ENCODE measurements at regions not wholly inside any gene's neighbourhood (a gene's known extent, or its start where the extent isn't known, plus 50 kb on each side); places are given as distances from the start of the nearest gene placed in this dataset.

DNA sequence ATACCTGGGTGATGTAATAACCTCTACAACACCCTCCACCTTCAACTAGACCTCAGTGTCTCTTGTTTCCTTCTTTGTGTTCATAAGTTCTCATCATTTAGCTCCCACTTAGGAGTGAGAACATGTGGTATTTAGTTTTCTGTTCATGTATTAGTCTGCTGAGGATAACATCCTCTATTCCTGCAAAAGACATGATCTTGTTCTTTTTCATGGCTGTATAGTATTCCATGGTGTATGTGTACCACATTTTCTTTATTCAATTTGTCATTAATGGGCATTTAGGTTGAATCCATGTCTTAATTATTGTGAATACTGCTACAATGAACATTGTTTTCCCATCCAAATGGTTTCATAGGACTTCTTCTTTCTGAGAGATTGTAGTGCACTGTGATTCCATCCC, 135.7 kb downstream of the MBL2 start:
- no peaks in the 10 kb centered on the region for H3K27me3 Mint-ChIP-seq

DNA sequence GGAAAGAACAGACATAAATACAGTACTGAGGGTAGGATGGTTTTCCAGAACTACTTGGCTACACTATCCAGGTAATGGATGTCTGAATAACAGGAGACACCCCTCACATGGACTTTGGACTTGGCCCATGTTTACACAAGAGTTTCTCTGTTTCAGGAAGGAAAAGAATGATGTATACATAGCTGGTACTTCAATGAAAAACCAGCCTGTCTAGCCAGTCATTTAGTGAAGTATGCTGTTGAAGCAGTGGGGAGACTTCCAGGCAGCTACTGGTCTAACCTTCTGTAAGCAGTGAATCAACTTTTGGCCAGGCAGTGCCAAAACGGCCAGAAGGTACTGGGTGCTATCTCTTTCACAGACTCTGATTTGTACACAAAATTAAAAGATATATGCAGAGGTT, 135.0 kb downstream of the MBL2 start:
- Mint-ChIP-seq H3K9me3 (no peaks in the 10 kb centered on the region), H3K4me3 (no peak overlapping the region)

More for the DNA sequence above, 135.7 kb downstream of the MBL2 start:
- ATAC-seq (replicated peaks) (no peak), DNase-seq (no peak)
- H3K4me3 Mint-ChIP-seq: no peak overlapping the region
- H3K36me3 Mint-ChIP-seq: no peaks in the 10 kb centered on the region
- no peaks in the 10 kb centered on the region for H3K9me3 Mint-ChIP-seq
- H3K4me1 Mint-ChIP-seq: no peaks in the 10 kb centered on the region
- no peak overlapping the region for H3K27ac Mint-ChIP-seq

DNA sequence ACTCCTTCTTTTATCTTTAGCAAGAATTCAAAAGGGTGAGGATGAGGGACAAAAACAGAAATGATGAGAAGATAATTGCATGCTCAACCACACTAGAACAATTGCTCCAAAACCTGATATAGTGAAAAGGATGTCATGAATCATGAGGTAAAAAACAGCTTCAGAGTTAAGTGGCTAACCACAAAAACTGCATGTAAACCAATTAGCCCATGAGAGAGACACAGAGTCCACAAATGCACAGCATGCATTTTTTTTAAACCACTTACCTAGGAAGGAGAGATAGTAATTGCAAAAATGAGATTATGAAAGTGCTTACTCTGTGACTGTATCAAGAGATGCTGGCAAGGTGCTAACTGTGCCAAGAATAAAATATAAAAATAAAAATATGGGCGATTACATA, 132.9 kb downstream of the MBL2 start:
- peaks cover 0 to 4% of the 10 kb centered on the region in 2 donors for H3K27me3 Mint-ChIP-seq
- no peak overlapping the region for H3K4me3 Mint-ChIP-seq
- no peaks in the 10 kb centered on the region for H3K4me1 Mint-ChIP-seq
- ATAC-seq (replicated peaks) (no peak), DNase-seq (no peak)
- H3K36me3 Mint-ChIP-seq: no peaks in the 10 kb centered on the region
- H3K9me3 Mint-ChIP-seq: no peaks in the 10 kb centered on the region
- H3K27ac Mint-ChIP-seq: no peak overlapping the region

More for the DNA sequence above, 135.0 kb downstream of the MBL2 start:
- Mint-ChIP-seq H3K27me3 (no peaks in the 10 kb centered on the region), H3K36me3 (no peaks in the 10 kb centered on the region), H3K4me1 (no peaks in the 10 kb centered on the region), H3K27ac (no peak overlapping the region)
- ATAC-seq (replicated peaks) (no peak), DNase-seq (no peak)

DNA sequence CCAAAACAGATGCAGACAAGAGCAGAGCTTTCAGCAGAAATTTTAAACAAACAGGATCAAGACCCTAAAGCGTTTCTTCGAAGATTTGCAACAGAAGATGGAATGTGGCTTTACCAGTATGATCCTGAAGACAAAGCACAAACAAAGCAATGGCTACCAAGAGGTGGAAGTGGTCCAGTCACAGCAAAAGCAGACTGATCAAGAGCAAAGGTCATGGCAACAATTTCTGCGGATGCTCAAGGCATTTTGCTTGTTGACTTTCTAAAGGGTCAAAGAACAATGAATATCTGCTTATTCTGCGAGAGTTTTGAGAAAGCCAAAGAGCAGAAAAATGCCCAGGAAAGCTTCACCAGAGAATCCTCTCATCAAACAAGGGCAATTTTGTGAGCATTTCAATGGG, 130.4 kb downstream of the MBL2 start:
- Mint-ChIP-seq H3K4me1 (no peaks in the 10 kb centered on the region), H3K36me3 (no peaks in the 10 kb centered on the region), H3K4me3 (no peak overlapping the region), H3K27ac (no peak overlapping the region), H3K27me3 (peaks cover 0 to 4% of the 10 kb centered on the region in 2 donors), H3K9me3 (no peaks in the 10 kb centered on the region)
- ATAC-seq (replicated peaks): no peak
- DNase-seq: no peak

DNA sequence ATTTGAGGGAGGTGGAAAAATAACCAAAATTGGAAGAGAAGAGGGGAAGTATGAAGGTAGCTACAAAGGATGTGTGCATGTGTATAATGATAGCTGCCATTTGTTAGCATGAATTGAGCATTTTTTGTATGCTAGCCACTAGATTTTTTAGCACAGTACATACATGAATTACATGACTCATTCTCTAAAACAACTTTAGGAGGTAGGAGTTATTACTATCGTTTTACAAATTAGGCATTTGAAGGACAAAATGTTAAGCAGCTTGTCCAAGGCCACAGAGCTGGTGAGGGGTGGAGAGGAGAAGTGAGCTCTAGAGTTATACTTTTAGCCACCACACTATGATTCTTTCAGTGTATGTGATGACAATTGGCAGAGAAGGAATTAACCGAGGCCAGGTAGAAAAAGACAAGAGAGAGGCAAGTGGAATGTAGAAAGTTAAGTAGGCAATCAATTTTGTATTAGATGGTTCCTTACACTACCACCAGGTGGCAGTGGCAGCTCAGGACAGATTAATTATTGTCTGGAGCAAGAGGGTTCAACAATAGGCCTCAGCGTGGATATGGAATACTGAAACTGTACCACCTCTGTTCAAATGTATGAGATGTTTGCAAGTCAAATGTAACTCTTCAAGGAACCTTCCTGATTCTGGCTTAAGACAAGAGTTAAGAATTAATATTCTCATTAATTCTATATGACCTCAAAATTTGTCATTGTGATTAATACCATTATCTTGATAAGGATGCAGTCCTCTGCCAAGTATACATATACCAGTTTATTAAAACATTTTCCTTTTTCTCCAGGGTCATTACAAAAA, 128.0 kb downstream of the MBL2 start:
- H3K27ac Mint-ChIP-seq: no peak overlapping the region
- peaks cover 0 to 4% of the 10 kb centered on the region in 2 donors for H3K27me3 Mint-ChIP-seq
- H3K4me3 Mint-ChIP-seq: no peak overlapping the region
- H3K9me3 Mint-ChIP-seq: no peaks in the 10 kb centered on the region
- DNase-seq: no peak
- H3K4me1 Mint-ChIP-seq: no peaks in the 10 kb centered on the region
- peak; percentile 51 to 62 for ATAC-seq (replicated peaks)
- no peaks in the 10 kb centered on the region for H3K36me3 Mint-ChIP-seq

DNA sequence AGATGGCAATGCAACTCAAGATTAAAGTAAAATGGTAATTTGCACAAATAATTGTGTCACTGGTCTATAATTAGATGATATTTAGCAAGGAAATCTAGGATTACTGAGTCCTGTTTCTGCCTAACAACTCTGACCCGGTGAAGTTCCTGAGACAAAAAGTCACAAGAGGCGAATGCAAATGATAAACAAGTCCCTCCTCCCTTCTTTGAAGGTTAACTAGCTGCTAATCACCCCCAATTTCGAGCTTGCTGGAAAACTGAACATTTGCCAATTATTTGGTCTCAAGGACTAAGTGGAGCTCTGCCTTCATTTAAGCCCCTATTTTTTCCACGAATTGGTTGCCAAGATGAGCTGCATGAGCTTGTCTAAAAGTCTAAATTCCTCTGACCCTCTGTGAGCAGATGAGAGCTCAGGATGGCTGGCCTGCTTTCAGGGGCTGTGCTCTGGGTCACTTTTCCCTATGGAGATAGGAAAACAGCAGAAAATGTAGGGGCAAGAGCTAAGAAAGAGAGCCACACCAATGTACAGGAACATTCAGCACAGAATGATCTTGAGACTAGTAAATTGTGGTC, 127.3 kb downstream of the MBL2 start:
- Mint-ChIP-seq H3K4me1 (no peaks in the 10 kb centered on the region), H3K27me3 (peaks cover 0 to 4% of the 10 kb centered on the region in 2 donors), H3K9me3 (no peaks in the 10 kb centered on the region), H3K36me3 (no peaks in the 10 kb centered on the region), H3K27ac (no peak overlapping the region), H3K4me3 (no peak overlapping the region)
- ATAC-seq (replicated peaks) (no peak), DNase-seq (no peak)

DNA sequence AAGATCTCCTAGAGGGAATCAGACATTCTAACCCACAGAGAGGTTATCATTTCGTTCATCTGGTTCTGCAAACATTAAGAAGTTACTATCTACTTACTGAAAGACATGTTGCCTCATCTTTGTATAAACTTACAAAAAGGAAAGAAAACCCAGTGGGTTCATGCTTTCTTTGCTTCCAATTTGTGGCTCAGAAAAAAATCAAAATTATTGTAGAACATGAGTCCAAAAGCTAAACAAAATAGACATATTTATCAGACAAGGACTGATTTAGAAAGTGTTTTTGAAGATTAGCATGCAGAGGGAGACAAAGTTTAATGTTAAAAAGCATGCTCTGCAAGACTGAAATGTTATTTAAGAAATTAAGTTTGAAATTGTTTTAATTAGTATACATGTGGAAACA, 123.1 kb downstream of the MBL2 start:
- DNase-seq (no peak), ATAC-seq (replicated peaks) (no peak)
- Mint-ChIP-seq H3K27me3 (no peaks in the 10 kb centered on the region), H3K27ac (no peak overlapping the region), H3K36me3 (no peaks in the 10 kb centered on the region), H3K4me1 (no peaks in the 10 kb centered on the region), H3K4me3 (no peak overlapping the region), H3K9me3 (no peaks in the 10 kb centered on the region)

DNA sequence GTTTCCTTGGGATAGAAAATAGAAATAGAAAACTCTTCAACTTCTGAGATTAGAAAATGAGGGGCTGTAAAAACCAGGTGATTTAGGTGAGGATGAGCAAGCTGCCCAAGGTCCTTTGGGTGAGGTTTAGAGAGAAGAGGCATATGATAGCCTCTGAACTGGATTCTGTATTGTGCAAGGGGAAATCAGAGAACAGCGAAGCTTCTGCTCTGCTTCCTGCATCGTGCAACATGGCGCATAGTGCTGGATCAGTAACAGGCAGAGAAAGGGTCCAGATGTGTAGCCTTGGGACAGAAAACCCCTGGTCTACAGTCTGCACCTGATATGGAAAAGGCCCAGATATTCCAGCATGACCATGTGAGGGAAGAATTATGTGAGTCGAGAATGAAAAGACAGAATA, 121.7 kb downstream of the MBL2 start:
- H3K4me1 Mint-ChIP-seq: no peaks in the 10 kb centered on the region
- DNase-seq (no peak), ATAC-seq (replicated peaks) (no peak)
- no peaks in the 10 kb centered on the region for H3K36me3 Mint-ChIP-seq
- H3K4me3 Mint-ChIP-seq: no peak overlapping the region
- H3K27me3 Mint-ChIP-seq: no peaks in the 10 kb centered on the region
- no peaks in the 10 kb centered on the region for H3K9me3 Mint-ChIP-seq
- no peak overlapping the region for H3K27ac Mint-ChIP-seq

DNA sequence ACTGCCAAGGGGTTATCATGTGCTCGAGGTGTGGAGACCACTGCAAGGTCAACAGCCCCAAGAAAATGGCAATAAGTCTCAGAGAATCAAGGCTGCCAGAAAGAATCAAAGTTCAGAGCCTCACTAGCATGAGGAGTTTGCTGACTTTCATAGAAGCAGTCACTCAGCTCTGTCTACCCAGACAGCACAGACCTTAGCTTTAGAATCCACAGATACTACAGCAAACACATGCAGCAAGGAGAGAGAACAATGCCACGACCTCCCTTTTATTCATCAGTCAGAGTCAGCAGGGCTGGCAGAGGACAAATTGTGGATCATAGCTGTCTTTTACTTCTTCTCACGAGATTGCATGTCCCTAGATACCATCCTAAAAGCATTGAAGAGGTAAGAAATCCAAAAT, 121.3 kb downstream of the MBL2 start:
- Mint-ChIP-seq H3K36me3 (no peaks in the 10 kb centered on the region), H3K27ac (no peak overlapping the region), H3K4me3 (no peak overlapping the region), H3K9me3 (no peaks in the 10 kb centered on the region), H3K27me3 (no peaks in the 10 kb centered on the region), H3K4me1 (no peaks in the 10 kb centered on the region)
- DNase-seq (no peak), ATAC-seq (replicated peaks) (no peak)

DNA sequence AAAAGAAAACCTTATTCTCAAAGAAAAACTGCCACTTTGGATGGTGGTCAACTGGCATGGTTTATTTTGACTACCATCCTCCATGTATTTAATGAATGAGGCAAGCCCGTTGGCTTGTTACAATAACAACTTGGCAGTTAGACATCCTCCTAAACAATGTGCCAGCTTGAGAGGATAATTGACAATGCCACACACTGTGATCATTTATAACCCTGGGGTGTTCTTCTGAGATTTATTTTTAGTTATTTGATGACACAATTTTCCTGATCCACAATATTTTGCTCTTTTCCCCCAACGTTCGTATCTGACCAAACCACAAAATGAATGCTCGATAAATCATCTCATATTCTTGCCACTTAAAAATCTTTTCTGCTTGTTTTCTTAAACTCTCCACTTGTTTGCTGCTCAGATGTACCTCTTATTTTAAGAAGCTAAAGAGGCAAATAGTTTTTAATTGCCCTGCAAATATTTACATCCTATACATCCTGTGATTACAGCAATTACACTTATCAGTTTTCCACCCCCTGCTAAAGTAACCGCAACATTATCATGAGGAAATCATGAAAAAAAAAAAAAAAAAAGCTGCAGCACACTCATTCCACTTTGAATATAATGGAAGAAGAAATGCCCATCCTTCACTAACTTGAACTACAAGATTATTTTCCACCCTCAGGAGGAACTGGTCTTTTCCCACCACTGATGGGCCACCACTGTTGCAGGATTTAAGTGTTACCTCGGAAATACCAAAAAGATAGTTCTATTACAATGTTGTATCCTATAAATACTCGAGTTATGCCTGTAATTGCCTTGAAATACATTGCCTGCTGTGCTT, 119.9 kb downstream of the MBL2 start:
- H3K36me3 Mint-ChIP-seq: no peaks in the 10 kb centered on the region
- DNase-seq (no peak), ATAC-seq (replicated peaks) (no peak)
- H3K4me1 Mint-ChIP-seq: no peaks in the 10 kb centered on the region
- H3K27me3 Mint-ChIP-seq: no peaks in the 10 kb centered on the region
- H3K27ac Mint-ChIP-seq: no peak overlapping the region
- no peak overlapping the region for H3K4me3 Mint-ChIP-seq
- no peaks in the 10 kb centered on the region for H3K9me3 Mint-ChIP-seq

DNA sequence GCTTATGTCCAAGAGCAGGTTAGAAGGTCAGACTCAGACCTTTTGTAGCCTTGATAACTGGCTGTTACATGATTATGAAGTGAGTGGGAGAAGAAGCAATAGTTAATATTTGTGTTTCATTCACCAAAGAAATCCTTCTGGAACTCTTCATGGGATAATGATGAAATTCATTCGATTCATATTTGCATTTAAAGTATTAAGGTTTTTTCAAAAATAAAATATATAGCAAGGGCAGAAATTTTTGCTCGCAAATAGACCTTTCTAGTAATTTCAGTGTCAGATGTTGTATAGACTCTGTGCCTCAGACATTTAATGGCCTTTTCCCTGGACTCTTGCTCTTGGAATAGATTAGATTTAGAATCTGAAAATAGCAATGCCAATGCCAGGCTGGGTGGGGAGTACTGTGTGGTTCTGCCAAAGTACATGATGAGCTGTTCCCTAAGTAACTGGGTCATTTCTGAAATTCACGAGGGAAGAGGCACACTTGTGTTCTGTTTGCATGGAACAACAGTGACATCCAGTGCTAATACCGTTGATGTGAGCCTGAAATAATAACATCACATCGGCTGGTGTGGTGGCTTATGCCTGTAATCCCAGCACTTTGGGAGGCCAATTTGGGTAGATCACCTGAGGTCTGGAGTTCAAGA, 119.2 kb downstream of the MBL2 start:
- no peak for DNase-seq
- no peak overlapping the region for H3K4me3 Mint-ChIP-seq
- H3K27ac Mint-ChIP-seq: no peak overlapping the region
- H3K9me3 Mint-ChIP-seq: no peaks in the 10 kb centered on the region
- no peaks in the 10 kb centered on the region for H3K27me3 Mint-ChIP-seq
- no peak for ATAC-seq (replicated peaks)
- no peaks in the 10 kb centered on the region for H3K4me1 Mint-ChIP-seq
- no peaks in the 10 kb centered on the region for H3K36me3 Mint-ChIP-seq

DNA sequence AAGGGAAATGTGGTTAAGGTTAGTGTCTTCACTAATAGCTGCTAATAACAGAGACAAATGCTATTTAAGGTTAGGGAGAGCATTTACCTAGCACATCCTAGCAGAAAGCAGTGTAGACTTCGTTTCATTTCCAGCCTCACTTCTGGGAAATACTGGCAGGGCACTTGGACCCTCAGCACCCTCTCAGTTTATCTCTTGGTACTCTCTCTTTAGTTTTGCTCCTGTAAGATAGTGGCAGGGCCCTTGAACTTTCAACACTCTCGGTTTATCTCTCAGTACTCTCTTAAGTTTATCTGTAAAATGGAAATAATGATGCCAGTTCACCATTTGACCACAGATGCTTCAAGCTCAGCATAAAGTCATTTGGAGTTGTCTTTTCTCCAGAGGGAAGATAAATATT, 118.4 kb downstream of the MBL2 start:
- DNase-seq (no peak), ATAC-seq (replicated peaks) (no peak)
- no peak overlapping the region for H3K4me3 Mint-ChIP-seq
- H3K9me3 Mint-ChIP-seq: no peaks in the 10 kb centered on the region
- H3K27me3 Mint-ChIP-seq: no peaks in the 10 kb centered on the region
- H3K27ac Mint-ChIP-seq: no peak overlapping the region
- no peaks in the 10 kb centered on the region for H3K36me3 Mint-ChIP-seq
- H3K4me1 Mint-ChIP-seq: no peaks in the 10 kb centered on the region

DNA sequence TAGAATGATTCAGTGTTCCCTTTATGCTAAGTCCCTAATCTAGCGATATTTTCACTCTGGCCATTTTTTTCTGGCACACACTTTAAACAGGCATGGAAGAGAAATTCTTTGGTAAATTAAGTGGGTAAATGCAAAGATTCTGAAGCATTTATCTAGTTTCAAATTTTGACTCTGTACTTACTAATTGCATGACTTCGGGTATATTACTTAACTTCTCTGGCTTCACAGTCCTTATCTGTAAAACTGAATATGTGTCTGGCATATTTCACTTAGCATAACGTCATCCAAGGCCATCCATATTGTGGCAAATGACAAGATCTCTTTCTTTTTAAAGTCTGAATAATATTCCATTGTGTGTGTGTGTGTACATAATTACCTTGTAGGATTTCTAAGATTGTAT, 114.5 kb downstream of the MBL2 start:
- DNase-seq (no peak), ATAC-seq (replicated peaks) (no peak)
- no peaks in the 10 kb centered on the region for H3K9me3 Mint-ChIP-seq
- H3K36me3 Mint-ChIP-seq: no peaks in the 10 kb centered on the region
- H3K4me1 Mint-ChIP-seq: no peaks in the 10 kb centered on the region
- no peak overlapping the region for H3K4me3 Mint-ChIP-seq
- no peaks in the 10 kb centered on the region for H3K27me3 Mint-ChIP-seq
- H3K27ac Mint-ChIP-seq: no peak overlapping the region

DNA sequence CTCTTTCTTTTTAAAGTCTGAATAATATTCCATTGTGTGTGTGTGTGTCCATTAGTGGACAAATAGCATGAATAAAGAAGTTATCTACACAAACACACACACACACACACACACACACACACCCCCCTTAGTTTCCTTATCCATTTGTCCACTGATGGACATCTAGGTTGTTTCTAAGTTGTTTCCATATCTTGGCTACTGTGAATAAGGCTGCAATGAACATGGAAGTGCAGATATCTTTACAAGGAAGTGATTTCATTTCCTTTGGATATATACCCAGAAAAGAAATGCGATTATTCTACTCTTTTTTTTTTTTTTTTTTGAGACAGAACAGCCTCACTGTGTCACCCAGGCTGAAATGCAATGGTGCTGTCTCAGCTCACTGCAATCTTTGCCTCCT, 113.5 kb downstream of the MBL2 start:
- DNase-seq (no peak), ATAC-seq (replicated peaks) (no peak)
- no peaks in the 10 kb centered on the region for H3K36me3 Mint-ChIP-seq
- no peak overlapping the region for H3K27ac Mint-ChIP-seq
- H3K9me3 Mint-ChIP-seq: no peaks in the 10 kb centered on the region
- no peaks in the 10 kb centered on the region for H3K27me3 Mint-ChIP-seq
- H3K4me1 Mint-ChIP-seq: no peaks in the 10 kb centered on the region
- no peak overlapping the region for H3K4me3 Mint-ChIP-seq
